Activated CD4-positive, CD25-positive, alpha-beta regulatory T cell treated with anti-CD3 and anti-CD28 coated beads, Interleukin-2, amount 50 U/mL, for 24 hours (primary cell): ENCODE measurements at regions not wholly inside any gene's neighbourhood (a gene's known extent, or its start where the extent isn't known, plus 50 kb on each side); places are given as distances from the start of the nearest gene placed in this dataset.
"Not testable (repeated sequence)": the region's sequence is repeated elsewhere in the genome, so short reads cannot be mapped to it uniquely, and the experiment has no call there.

Experiments used
- ATAC-seq, 2 donors: fragments of 150-1000 bp; cut with Tn5 transposase; one replicate each; pipeline ENCODE4 v1.10.0; 2021; ENCODE audit warnings: mild to moderate bottlenecking in 1 of 2, moderate library complexity in 1 of 2

GRCh38 chr14:65835501-65835900 is 423.0 kb downstream of the FUT8 start:
- ATAC-seq: no peak

GRCh38 chr14:65838565-65838964 is 426.0 kb downstream of the FUT8 start:
- ATAC-seq: no peak

- ATAC-seq: no peak
Observed at GRCh38 chr14:65840118-65840751, 427.7 kb downstream of the FUT8 start.

DNA sequence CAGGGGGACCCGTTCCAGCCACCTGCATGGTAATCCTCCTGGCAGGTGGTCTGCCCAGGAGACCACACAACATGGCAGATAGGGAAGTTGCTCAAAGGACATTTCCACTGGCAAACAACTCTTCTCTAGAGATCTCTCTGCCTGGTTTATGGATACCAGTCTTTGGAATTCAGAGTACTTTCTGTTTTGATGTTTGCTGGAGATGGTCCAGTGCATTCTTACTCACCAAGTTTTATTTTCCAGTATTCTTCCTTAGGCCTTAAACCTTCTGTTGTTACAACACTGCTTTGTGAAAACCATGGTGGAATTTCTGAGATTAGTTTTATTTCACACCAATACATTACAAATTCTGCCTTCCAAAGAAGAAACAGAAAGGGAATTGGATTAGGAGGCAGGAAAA is 428.3 kb downstream of the FUT8 start:
- ATAC-seq: no peak

GRCh38 chr14:65846196-65846868 is 433.8 kb downstream of the FUT8 start:
- peak; percentile 66 to 71 for ATAC-seq

- peak; percentile 76 to 77 for ATAC-seq
Observed at GRCh38 chr14:65847075-65847847, 434.7 kb downstream of the FUT8 start.

- not testable (repeated sequence) for ATAC-seq
Observed at GRCh38 chr14:65847931-65848330, 435.4 kb downstream of the FUT8 start.

DNA sequence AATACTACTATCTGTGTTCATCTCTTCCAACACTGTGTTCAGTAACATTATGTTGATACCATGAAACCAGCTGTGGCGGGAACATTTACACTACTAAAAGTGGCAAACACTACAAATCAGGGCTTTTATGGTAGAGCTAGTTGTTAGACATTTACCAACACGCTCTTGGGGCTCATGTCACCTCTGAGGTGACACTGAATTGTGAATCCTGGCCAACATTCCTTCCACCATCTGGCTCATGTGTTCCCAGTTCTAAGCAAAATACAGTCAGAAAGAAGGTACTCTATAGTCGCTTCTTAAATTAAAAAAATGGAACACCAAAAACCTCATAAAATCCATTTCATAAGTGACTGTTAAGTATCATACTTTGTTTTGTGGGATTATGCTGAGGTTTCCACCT is 436.6 kb downstream of the FUT8 start:
- no peak for ATAC-seq

DNA sequence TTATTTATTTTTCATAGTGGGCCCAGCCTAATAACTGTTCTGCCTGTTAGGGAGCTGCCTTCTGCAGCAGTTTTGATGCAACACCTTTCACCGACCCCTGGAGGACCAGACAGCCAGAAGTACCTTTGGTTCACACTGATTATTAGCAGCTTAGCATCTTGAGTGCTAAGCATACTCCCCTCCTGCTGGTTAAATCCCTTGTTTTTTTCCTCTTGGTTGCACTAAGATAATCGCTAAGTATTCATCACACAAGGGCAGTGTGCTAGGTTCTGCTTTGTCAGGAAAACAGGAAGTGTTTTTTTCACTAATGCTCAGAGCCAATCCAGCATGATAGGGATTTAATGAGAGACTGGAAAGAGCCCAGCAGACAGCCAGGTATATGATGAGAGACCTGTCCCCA is 437.0 kb downstream of the FUT8 start:
- ATAC-seq: no peak

- peak; percentile 79 to 86 for ATAC-seq
Observed at GRCh38 chr14:65850429-65851135, 438.1 kb downstream of the FUT8 start.

DNA sequence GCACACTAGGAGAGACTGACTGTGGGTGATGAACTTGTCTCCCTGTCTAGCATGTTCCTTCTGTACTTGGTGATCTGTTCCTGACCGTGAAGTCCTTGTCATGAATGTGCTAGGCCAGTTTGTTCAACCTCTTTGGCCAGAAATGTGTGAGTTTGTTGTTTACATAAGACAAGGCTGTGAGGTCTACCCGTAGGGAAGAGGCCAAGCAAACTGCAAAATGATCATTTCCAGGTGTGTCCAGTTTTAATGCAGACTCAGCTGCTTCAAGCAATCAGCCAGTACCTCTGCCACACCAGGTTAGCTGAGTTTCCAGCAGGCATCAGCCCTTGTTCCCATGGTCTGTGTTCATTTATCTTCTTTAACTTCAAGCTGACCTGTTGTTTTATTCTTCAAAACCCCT is 440.2 kb downstream of the FUT8 start:
- no peak for ATAC-seq

- ATAC-seq: no peak
Observed at GRCh38 chr14:65853407-65853955, 441.0 kb downstream of the FUT8 start.

- ATAC-seq: no peak
Observed at GRCh38 chr14:65854215-65854614, 441.7 kb downstream of the FUT8 start.

GRCh38 chr14:65860956-65861611 is 448.6 kb downstream of the FUT8 start:
- ATAC-seq: peak in 1 of 2 donors; percentile 24

- ATAC-seq: no peak
Observed at GRCh38 chr14:65864549-65864948, 452.0 kb downstream of the FUT8 start.

DNA sequence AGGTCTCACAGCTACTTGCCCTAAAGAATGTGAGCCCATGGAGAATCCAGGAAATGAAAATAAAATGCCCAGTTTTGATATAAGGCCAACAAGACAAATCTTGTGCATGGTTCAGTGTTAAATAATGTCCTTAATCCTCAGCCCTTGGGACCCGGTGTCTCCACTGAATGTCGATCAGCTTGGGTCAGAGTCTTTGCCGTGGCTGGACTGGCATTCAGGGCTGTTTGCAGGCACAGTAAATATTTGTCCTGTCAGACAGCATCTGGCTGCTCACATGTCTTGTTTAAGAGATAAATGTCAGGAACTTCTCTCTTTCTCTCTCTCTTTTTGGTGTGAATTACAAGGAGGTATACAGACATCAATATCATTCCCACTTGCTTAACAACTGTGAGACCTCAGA is 452.5 kb downstream of the FUT8 start:
- no peak for ATAC-seq

DNA sequence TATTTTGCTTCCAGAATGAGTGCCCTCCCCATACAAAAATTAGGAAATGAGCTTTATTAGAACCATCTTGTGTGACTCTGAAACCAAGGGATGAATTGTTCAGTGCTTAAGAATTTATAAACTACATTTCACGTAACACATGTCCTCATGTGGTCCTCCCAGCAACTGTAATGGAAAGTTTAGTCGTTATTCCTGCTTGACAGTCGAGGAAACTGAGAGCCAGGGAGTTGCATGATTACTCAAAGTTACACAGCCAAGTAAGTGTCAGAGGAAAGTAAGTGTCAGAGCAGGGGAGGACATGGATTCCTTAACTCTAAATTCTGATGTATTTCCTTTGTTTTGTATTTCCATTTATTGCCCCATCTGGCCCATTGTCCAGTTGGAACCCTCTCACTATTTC is 453.9 kb downstream of the FUT8 start:
- no peak for ATAC-seq

DNA sequence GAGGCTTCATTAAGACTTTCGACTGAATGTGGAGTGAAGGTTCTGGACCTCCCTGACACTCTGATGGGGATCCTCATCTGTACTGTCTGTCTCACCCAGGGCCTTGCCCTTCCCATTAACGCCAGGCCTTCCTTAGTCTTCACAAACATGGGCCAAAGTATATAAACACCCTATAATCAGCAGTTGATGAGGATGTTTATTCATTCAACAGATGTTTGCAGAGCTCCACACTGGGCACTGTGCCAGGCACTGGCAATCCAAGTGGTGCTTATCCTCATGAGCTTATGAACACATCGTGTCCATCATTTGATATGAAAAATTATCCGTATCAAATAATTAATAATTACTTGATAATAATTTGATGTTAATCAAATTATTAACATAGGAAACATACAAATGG is 454.4 kb downstream of the FUT8 start:
- no peak for ATAC-seq

DNA sequence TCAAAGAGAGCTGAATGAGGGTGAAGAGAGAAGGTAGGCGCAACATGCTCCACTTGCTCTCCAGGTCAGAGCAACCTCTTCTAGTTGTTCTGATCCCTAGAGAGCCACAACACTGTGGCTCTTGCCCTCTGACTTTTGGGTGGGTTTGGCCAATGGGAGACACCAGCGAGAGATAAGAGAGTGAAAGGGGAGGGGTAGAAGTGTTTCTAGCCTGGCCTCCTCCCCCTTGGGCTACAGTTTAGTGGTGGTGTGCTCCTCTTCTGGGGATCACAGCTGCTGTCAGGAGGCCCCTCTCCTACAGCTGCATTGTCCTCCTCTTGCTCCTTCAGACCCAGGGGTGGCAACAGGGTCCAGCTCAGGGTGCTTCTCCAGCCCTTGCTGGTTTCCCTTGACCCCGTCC is 454.8 kb downstream of the FUT8 start:
- no peak for ATAC-seq

DNA sequence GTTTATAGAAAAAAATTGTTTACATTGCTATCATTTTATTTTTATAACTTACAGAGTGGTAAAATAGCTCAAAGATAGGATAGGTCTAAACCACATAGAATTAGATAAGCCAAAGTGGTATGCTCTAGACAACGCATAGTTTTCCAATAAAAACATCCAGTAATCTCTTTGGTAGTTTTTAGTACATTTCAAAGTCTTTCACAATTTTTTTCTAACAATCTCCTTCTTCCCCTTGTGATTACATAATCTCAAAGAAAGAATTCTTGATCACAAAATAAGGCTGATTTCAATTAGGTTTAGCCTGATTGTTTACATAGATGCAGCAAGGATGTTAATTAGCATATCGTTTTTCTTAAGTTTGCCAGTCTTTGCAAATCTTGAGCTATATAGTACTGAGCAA is 460.0 kb downstream of the FUT8 start:
- no peak for ATAC-seq

DNA sequence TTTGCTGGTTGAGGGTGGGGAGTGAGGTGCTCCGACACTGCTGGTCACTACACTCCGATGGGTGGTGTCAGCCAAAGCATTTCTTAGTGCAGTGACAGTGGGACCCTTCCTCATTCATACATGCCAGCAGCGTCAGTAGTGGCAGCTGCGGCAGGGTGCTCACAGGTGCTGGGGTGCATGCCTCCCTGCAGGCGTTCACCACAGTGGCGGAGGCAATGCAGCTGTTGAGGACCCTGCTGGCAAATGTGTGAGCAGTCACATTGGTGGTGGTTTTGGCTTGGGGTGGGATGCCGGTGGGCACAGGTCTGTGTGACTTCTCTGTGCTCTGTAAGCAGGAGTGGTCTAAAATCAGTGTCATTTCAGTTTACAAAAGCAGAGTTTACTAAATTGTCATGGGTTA is 464.6 kb downstream of the FUT8 start:
- no peak for ATAC-seq

GRCh38 chr14:65877624-65878023 is 465.1 kb downstream of the FUT8 start:
- peak; percentile 61 to 68 for ATAC-seq
